NCI-H774 (cell line): ENCODE measurements at regions not wholly inside any gene's neighbourhood (a gene's known extent, or its start where the extent isn't known, plus 50 kb on each side); places are given as distances from the start of the nearest gene placed in this dataset.
"Not testable (repeated sequence)": the region's sequence is repeated elsewhere in the genome, so short reads cannot be mapped to it uniquely, and the experiment has no call there.

Experiments
- DNase-seq: peaks from one replicate; lab custom pipeline; 2025; lab: John Stamatoyannopoulos, UW

DNA sequence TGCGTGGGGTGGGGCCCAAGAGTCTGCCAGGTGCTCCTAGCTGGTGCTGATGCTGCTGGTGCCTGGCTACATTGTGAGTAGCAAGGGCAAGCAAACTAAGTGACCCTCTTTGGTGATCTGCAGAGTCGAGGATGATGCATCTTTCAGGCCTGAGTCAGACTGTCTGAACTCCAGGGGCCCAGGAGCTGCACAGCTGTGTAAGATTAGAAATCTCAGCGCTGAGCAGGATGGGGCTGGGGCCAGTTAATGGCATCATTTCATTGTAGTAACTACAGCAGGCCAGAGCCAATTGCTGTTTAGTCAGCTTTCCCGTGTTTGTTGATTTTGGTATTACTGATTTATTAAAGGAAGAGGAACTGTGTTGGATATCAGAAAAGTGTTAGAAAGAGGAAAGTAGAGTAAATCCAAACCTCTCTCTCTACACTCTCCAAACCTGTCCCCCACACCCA is 365.2 kb downstream of the PAX1 start:
- no peak for DNase-seq

DNA sequence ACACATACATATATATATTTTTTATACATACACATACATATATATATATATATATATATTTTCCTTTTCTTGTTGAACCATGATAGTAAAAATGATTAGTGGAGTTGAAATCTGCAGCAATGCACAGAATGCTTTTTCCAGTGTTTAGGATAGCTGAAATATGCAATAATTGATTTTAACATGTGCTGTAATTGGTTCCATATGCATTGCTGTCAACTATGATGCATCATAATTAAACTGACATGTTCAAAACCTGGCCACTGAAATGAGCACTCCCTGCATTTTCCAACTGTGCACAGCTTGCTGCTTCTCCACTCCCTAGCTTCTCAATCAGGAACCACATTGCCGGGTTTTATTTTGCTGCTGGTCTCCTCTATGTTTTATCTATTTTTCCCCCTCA is 358.3 kb downstream of the PAX1 start:
- DNase-seq, result no peak

DNA sequence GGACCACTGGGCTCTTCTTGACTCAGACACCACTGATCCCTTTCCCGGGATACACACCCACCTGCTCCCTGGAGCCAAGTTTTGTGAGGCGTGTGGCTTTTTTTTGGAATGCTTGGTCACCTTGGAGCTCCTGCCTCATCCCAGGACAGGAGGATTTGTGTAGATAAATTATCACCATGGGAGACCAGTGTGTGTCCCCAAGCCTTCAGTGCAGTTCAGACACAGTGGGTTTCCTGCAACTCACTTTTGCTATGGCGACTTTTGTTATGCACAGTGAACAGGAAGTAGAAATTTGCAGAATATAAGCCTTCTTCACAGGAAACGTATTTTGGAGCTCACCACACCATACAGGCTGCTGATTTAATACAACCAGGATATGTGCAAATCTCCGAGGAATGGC is 357.4 kb downstream of the PAX1 start:
- no peak for DNase-seq

DNA sequence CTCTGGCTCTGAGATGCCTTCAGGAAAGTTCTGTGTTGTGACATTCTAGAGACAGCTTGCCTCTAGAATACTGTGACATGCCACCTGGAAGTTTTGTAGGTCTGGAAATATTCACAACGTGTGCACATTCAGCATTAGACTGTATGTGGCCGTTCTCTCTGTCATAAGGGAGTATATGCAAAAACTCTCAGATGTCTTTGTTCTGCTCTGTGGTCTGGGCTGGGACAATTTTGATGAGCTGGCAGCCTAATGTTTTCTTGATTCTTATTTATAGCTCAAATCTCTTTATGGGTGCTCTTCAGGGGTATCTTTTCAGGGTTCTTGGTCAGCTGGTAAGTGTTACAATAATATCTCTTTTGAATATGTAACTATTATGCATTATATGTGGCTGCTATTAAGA is 355.1 kb downstream of the PAX1 start:
- DNase-seq, result no peak

DNA sequence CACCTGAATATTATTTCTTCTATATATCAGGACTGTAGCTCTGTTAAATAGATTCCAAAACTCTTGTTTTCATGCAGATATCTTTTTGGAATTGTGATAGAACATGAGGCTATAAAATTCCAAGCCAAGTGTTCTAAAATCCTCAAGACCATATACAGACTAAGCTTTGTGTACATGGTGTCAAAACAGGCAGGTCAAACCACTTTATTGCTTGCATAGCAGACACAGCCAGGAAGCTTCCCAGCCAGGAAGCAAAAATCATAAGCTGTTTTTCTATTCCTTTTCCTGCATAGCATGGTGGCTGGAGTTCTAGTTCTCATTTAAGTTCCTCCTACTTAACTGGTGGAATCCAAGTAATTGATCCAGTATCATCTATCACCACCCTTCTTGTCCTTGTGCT is 353.3 kb downstream of the PAX1 start:
- no peak for DNase-seq

DNA sequence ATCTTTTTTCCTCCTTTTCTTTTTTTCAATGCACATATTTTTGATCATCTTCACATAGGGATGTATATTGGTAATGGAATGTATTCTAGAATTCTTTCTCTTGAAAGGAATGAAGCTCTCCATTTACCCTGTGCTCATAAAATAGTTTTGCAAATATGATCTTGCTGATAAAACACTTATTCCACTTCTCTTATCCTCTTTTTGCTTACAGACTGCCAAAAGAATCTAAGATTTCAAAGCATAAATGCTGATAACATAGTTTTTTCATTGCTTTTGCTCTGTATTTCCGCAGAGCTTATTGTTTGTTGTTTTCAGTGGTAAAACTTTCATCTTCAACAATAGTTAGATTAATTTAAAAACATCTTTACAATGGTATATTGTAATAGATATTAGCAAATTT is 350.5 kb downstream of the PAX1 start:
- no peak for DNase-seq

DNA sequence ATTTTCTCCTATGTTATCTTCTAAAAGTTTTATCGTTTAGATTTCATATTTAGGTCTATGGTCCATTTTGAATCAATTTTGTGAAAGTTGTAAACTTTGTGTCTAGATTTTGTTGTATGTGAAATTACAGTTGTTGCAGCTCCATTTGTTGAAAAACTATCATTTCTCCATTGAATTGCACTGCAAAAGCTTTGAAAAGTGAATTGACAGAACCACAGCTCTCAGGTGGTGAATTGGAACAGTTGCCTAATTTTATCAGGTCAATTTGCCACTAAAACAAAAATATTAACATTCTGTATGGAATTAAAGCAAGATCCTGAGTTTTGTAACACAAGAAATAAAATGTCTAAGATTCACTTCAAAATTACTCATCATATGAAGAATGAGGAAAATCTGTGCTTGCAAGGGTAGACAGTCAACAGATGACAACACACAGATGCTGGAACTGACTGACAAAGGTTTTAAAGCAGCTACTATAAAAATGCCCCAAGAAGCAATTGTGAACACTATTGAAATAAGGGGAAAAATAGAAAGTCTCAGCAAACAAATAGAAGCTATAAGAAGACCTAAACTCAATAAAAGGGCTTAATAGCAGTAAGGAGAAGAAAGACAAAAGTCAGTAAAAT is 346.7 kb downstream of the PAX1 start:
- DNase-seq, result no peak

DNA sequence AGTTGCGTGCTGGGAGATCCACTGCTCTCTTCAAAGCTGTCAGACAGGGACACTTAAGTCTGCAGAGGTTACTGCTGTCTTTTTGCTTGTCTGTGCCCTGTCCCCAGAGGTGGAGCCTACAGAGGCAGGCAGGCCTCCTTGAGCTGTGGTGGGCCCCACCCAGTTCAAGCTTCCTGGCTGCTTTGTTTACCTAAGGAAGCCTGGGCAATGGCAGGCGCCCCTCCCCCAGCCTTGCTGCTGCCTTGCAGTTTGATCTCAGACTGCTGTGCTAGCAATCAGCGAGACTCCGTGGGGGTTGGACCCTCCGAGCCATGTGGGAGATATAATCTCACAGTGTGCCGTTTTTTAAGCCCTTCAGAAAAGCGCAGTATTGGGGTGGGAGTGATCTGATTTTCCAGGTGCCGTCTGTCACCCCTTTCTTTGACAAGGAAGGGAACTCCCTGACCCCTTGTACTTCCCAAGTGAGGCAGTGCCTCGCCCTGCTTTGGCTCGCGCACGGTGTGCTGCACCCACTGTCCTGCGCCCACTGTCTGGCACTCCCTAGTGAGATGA is 340.6 kb downstream of the PAX1 start:
- DNase-seq, result not testable (repeated sequence)

DNA sequence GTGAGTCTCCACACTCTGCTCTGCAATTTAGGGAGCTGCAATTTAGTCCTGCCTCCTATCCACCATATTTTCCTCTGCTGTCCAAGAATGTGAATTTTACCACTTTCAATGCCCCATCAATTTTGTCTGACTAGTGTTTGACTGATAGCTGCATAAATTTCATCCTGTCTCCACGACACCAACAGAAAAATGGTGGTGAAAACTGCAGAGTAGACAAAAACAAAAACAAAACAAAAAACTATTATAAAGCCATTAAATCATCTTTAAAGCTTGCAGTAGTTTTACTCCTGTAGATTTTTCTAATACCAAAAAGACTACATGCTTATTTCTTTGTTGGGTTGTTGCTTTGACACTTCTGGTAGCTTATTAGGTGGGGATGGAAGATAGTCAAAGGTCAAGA is 322.0 kb downstream of the PAX1 start:
- DNase-seq, result no peak

DNA sequence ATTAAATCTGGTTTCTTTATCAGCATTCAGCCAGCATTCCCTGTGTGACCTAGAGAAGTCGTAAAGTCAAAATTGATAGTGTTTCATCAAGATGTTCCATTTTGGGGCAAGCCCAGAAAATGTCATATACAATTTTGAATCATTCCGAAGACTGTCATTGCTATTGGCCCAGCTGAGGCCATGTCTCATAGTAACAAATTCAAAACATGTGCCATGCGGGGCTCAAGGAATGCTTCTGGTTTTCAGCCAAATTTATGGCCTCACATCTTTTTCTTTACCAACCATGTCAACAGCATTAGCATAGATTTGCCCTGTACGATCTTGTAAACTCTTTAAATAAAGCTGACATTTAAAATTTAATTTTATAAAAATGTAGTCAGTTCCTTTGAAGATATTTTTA is 314.7 kb downstream of the PAX1 start:
- no peak for DNase-seq

DNA sequence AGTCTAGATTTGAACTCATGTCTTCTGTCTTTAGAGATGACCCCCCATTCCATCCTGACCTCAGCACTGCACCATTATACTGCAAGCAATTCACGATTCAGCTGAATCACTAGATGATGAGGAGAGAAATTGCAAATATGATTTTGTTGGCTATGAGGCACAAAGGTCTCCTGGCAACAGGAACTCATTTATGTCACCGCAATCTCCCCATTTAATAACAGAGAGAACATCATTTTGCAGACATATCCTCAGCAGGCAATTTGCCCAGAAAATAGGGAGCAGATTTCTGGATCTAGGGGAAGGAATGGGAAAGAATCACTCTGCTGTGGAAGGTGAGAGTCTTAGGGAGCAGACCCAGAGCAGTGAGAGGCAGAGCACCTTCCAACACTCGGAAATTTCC is 303.0 kb downstream of the PAX1 start:
- no peak for DNase-seq

DNA sequence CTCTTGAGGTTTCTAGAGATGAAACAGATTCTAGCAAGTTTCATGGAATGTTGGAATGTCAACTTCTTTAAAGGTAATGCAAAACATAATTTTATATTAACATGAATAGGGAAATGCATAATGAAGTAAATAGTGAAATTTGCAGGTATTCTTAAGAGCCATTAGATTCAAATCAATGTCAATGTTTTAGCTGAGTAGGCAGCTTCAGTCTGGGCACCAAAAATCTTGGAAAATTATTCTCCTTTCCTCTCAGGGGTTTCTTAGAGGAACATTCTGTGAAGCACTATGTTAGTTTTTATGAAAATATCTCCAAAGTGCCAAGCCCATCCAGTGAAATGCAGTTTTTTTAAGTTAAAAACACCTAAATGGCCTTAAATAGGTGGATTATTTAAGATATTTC is 300.8 kb downstream of the PAX1 start:
- no peak for DNase-seq

DNA sequence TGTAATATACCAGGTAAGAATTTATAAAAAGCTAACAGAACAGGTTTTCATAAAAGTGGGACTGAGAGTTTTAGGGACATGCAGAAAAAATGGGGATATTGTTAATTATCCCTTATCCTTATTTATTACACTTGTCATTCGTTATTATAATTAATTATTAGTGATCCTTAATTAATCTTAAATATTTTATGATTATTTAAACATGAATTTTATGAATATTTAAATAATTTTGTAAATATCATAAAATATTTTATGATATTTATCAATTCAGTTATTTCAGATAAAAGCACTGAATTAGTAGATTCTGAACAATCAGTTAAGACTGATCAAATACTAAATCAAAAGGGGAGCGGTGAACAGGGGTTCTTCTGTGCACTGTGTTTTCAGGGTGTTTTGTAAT is 300.1 kb downstream of the PAX1 start:
- no peak for DNase-seq

DNA sequence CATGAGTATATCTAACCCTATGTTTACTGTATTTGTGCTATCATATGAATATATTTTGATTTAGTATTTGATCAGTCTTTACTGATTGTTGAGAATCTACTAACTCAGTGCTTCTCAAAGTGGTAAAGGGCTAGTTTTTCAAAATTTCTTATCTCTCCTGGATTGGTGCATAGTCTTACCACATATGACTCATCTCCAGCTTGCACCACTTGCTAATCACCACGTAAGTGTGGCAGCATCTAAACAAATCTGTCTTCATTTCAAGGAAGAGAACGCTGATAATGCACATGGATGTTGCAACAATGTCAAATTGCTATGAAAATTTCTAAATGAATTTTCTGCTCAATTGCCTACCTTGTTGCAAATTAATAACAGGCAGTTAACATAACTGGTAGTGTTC is 299.5 kb downstream of the PAX1 start:
- DNase-seq, result no peak

DNA sequence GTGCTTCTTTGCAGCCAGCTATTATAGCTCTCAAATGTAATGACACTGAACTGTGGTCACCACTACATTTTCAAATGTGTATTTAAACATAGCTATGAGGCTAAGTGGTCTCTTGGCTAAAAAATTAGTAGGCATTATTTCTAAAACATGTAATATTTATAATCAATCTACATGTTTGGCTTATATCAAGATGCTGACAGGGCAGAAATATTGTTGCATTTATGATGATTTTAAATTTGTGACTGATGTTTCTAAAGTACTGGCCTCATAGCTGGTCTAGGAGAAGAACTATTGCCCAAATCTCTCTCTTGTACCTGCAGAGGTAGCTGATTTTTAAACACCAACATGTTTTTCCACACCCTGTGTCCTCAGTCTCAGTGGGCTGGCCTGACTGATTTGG is 298.2 kb downstream of the PAX1 start:
- DNase-seq, result no peak

DNA sequence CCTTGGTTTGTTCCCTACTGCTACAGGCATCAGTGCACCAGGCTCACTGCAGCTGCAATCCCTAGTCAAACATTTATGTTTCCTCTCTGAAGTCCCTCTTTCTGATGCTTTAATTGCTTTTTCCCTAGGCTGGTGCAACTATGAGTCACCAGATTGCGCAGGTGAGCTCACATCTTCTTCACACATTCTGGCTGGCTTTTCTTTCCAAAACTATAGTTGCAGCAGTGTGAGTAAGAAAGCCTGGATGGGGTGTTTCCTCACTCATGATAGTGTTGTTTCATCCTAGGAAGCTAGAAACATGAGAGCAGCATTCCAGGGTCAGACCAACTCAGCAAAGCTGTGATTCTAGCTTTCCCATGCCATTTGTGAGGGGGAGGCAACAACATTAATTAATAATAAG is 296.4 kb downstream of the PAX1 start:
- DNase-seq, result peak; percentile 7

DNA sequence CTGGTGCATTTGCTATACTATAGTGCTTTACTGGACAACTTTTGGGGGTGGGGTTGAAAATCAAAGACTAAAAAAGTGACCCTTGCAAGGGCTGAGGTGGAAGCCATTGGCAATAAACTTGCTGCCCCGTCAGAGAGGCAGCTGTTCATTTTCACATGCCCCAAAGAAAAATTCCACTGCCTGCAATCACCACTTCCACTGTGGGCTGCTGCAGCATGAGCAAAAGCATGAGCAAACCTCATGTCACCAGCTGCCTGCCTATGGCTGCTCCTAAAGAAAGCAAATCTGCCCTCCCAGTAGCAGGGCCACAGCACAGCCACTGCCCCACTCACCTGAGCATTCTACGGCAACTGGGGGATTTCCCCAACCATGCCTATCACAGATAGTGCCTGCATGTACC is 290.0 kb downstream of the PAX1 start:
- no peak for DNase-seq

DNA sequence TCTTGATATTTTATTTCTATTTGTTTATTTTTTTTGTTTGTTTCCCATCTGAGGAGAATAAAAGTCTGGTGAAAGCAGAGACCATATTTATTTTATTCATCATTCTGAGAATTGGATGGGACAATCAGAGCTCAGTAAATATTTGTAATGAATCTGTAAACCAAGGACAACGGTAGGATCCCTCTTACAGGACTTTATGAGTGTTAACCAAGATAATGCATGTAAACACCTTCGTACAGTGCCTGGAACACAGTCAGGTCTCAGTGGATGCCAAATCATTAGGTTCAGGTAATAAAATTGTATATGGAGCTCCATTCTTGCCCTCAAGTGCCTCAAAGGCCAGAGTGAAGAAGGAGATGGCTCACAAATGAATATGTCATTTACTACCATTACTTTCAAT is 288.7 kb downstream of the PAX1 start:
- no peak for DNase-seq

DNA sequence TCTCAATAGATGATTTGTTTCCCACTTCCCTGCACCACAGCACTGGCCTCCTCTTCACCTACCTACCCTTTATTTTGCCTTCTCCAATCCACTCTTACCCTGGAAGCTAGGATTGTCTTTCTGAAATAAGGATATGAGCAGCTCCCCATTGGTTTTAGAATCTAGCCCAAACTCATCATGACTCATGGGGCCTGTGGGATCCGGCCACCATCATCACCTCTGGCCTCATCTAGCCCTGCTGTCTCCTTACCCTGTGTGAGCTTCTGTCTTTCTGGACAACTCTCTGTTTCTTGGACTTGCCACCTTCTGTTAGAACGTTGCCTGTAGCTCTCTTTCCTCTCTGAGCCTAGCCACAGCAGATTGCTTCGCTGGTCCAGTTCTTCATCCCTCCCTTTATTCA is 277.1 kb downstream of the PAX1 start:
- no peak for DNase-seq

DNA sequence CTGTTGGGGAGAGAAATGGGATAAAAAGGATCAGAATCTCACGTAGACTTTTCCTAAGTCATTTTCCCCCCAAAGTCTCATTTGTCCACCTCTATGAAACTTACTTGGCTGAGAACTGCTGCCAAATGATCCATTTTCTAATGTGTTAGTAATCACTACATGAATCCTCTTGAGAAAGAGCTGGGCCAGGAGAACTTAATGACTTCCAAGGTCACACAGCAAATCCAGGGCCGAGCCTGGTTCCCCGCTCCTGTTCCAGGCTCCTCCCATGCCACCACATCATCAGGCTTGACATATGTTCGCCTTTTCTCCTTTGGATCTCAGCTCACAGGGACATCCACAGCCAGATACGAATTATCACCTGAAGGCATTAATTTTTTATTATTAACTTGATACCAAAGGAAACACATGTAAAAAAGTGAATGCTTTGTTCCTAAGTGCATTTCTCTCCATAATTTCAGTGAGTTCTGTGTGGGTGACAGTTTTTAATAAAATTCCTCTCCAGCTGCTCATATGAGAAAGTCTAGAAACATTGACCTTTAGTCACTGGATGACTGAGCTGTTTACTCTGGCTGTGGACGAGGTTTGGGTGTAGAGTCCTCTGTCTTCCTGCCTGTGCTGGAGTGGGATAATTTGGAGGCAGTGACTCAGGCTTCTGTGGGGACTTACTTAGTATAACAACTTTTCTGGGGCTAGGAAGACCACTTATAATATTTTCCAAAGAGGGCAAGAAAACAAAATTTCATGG is 276.3 kb downstream of the PAX1 start:
- no peak for DNase-seq

DNA sequence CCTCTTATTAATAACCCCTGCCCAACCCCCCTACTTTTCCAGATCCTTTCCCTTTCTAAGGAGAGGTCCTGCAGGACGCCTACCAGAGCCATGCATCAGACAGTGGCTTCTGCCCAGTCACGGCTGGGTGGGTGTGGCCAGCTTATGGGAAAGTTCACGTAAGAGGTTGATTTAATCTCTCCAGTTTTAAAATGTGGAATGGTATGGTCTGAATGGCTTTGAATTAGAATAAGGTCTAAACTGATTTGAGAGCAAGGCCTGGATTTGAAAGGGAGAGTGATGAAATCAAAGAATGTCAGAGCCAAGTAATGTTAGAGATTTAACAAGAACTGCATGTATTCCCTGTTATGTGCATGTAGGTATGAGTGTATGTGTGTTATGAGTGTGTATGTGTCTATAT is 275.7 kb downstream of the PAX1 start:
- no peak for DNase-seq

DNA sequence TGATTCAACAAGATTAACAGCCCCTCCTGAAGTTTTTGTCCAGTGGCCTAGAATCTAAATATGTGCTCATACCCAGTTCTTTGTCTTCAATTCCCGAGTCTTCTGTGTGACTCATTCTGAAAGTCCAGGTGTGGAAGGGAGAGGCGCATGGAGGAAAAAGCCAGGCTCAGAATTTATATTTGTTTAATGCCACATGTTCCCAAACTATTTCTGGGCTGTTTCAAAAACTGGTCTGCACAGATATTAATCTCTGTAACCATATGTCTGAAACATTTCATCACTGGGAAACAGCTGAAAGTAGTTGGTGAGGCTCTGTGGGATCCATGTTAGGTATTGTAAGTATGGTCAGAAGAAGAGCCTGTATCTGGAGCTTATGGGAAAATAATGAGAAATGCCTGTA is 266.0 kb downstream of the PAX1 start:
- DNase-seq, result no peak

DNA sequence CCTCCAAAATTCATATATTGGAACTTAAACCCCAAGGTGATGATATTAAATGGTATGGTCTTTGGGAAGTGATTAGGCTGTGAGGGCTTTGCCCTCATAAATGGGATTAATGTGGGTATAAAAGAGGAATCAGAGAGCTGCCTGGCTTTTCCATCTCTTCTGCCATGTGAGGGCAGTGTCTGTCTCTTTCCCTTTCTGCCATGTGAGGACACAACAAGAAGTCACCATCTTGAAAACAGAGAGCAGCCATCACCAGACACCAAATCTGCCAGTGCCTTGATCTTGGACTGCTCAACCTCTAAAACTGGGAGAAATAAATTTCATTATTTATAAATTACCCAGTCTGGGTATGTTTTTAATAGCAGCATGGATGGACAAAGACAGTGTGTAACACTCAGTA is 263.0 kb downstream of the PAX1 start:
- DNase-seq, result no peak

DNA sequence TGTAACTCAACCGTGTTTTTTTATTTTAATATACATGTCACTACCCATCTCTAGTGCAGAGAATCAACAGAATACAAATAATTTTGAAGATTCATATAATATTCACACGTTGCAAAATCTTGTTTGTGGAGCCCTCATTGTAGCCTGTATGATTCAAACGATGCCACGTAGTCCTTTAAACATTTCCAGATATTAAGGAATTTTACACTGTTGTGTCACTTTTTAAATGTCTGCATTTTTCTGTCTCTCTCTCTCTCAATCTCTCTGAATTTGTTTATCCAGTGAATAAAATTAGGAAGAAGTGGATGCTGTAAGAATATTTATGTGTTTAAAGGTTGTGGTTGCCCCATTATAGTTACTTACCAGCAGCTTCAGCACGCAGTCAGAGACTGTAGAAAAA is 262.0 kb downstream of the PAX1 start:
- DNase-seq, result no peak
